GM10248 (cell line): ENCODE measurements at regions not wholly inside any gene's neighbourhood (a gene's known extent, or its start where the extent isn't known, plus 50 kb on each side); places are given as distances from the start of the nearest gene placed in this dataset.

Experiments
- CTCF ChIA-PET: fragments of 300-600 bp; sonication (Branson Sonifier 250); formaldehyde crosslinking; extraction: SDS; loops from one replicate; lab custom pipeline; 2021; ENCODE audit warnings: antibody characterized with exemption; lab: Yijun Ruan, JAX
- POLR2A ChIA-PET: fragments of 350-650 bp; sonication (Branson Sonifier 250); formaldehyde crosslinking; extraction: SDS; loops from one replicate; lab custom pipeline; 2020; ENCODE audit warnings: antibody characterized with exemption; lab: Yijun Ruan, JAX
- DNase-seq: peaks from one replicate; pipeline ENCODE4 v3.0.0; 2012; ENCODE audit errors: extremely low spot score
- CTCF ChIP-seq: IDR thresholded peaks from 2 replicates; pipeline ENCODE4 v1.5.1; 2012; ENCODE audit warnings: mild to moderate bottlenecking, low read depth; ENCODE audit errors: extremely low read depth, missing control alignments, control extremely low read depth

- no peak for TF ChIP-seq CTCF
- ChIA-PET CTCF (interaction anchor here (1.0 kb wide), 1 partner anchor 8 kb away, joined by 3 read pairs; no protein-coding TSS in a partner anchor), POLR2A (no interaction called here)
- DNase-seq, result no peak
Measured at GRCh38 chr6:23964865-23965264, 161.2 kb upstream of the NRSN1 start.

GRCh38 chr6:23969344-23969743 lies 156.7 kb upstream of the NRSN1 start:
- CTCF ChIA-PET, result no interaction called here
- TF ChIP-seq CTCF, result no peak
- DNase-seq, result no peak
- POLR2A ChIA-PET, result no interaction called here

GRCh38 chr6:23977706-23978105 lies 148.3 kb upstream of the NRSN1 start:
- no peak for TF ChIP-seq CTCF
- ChIA-PET POLR2A (no interaction called here), CTCF (no interaction called here)
- no peak for DNase-seq

GRCh38 chr6:23980965-23981364 lies 145.1 kb upstream of the NRSN1 start:
- CTCF ChIA-PET, result no interaction called here
- TF ChIP-seq CTCF, result no peak
- DNase-seq, result no peak
- POLR2A ChIA-PET, result no interaction called here

GRCh38 chr6:23981923-23982322 lies 144.1 kb upstream of the NRSN1 start:
- CTCF ChIA-PET, result no interaction called here
- no peak for DNase-seq
- no peak for TF ChIP-seq CTCF
- POLR2A ChIA-PET, result no interaction called here

- no peak for DNase-seq
- no peak for TF ChIP-seq CTCF
- ChIA-PET CTCF (interaction anchor here (1.5 to 2.2 kb wide), 2 partner anchors 10 to 24 kb away, joined by 5 to 8 read pairs; no protein-coding TSS in a partner anchor), POLR2A (no interaction called here)
Measured at GRCh38 chr6:23983735-23984134, 142.3 kb upstream of the NRSN1 start.
